PC-9 (cell line): ENCODE measurements at regions not wholly inside any gene's neighbourhood (a gene's known extent, or its start where the extent isn't known, plus 50 kb on each side); places are given as distances from the start of the nearest gene placed in this dataset.
"Not testable (repeated sequence)": the region's sequence is repeated elsewhere in the genome, so short reads cannot be mapped to it uniquely, and the experiment has no call there.

Experiments
- BruUV-seq: library from RNA; stranded (reverse); fragments of 400-500 nt; replicated peaks from 2 replicates; lab custom pipeline; 2021; lab: Mats Ljungman, UMichigan
- CTCF ChIA-PET: fragments of 300-600 bp; sonication (Branson Sonifier 250); formaldehyde crosslinking; loops from one replicate; lab custom pipeline; 2022; ENCODE audit warnings: antibody characterized with exemption; lab: Charles Lee
- POLR2A ChIA-PET: fragments of 300-600 bp; sonication (Branson Sonifier 250); formaldehyde crosslinking; loops from one replicate; lab custom pipeline; 2022; ENCODE audit warnings: antibody characterized with exemption; ENCODE audit not compliant: unreplicated experiment; lab: Charles Lee
- DNase-seq, 2 experiments: peaks; one replicate each; pipeline versions ENCODE4 v3.0.0 to v3.0.0-alpha.2; 2015 to 2022; ENCODE audit warnings: mixed read lengths in 1 of 2
- H2AFZ ChIP-seq: fragments of 200-600 bp; sonication (generic); 2 replicates; pipeline ENCODE4 v1.8.1; 2017; ENCODE audit warnings: antibody characterized with exemption
- H3F3A ChIP-seq: fragments of 200-600 bp; sonication (generic); 2 replicates; pipeline ENCODE4 v1.8.1; 2017; ENCODE audit warnings: antibody characterized with exemption, mild to moderate bottlenecking, low read depth; ENCODE audit not compliant: insufficient read depth
- H3K27ac ChIP-seq: fragments of 200-600 bp; sonication (generic); 2 replicates; pipeline ENCODE4 v1.6.1; 2016; ENCODE audit warnings: mixed run types
- H3K27me3 ChIP-seq: fragments of 200-600 bp; sonication (generic); 2 replicates; pipeline ENCODE4 v1.6.1; 2016; ENCODE audit warnings: low read depth, mixed run types; ENCODE audit not compliant: insufficient read depth
- H3K36me3 ChIP-seq: fragments of 200-600 bp; sonication (generic); 2 replicates; pipeline ENCODE4 v1.6.1; 2016; ENCODE audit warnings: low read depth, mixed run types
- H3K4me1 ChIP-seq: fragments of 200-600 bp; sonication (generic); replicated peaks from 2 replicates; pipeline ENCODE4 v1.6.1; 2016; ENCODE audit warnings: mixed run types; ENCODE audit not compliant: insufficient read depth
- H3K4me2 ChIP-seq: fragments of 200-600 bp; sonication (generic); 2 replicates; pipeline ENCODE4 v1.6.1; 2017; ENCODE audit warnings: mixed run types
- H3K4me3 ChIP-seq: fragments of 200-600 bp; sonication (generic); 2 replicates; pipeline ENCODE4 v1.6.1; 2016; ENCODE audit warnings: mixed run types
- H3K79me2 ChIP-seq: fragments of 200-600 bp; sonication (generic); 2 replicates; pipeline ENCODE4 v1.6.1; 2017; ENCODE audit warnings: low read depth, mixed run types
- H3K9me2 ChIP-seq: fragments of 200-600 bp; sonication (generic); 2 replicates; pipeline ENCODE4 v1.8.1; 2017; ENCODE audit warnings: mild to moderate bottlenecking; ENCODE audit not compliant: insufficient read depth
- H3K9me3 ChIP-seq: fragments of 200-600 bp; sonication (generic); 2 replicates; pipeline ENCODE4 v1.8.1; 2016; ENCODE audit warnings: low read depth; ENCODE audit not compliant: insufficient read depth
- H4K20me1 ChIP-seq: fragments of 200-600 bp; sonication (generic); 2 replicates; pipeline ENCODE4 v1.8.1; 2017; ENCODE audit not compliant: insufficient read depth
- EZH2 ChIP-seq: fragments of 200-600 bp; sonication (generic); IDR thresholded peaks from 2 replicates; pipeline ENCODE4 v1.8.0; 2017; ENCODE audit warnings: antibody characterized with exemption, low read depth
- intact Hi-C: fragments of 100-400 bp; cut with micrococcal nuclease; formaldehyde crosslinking; loops from one replicate; pipeline ENCODE4 v1.10.0; 2022; ENCODE audit not compliant: unreplicated experiment
- TF ChIP-seq, protein P1 (sequence below): fragments of 200-600 bp; sonication (generic); conservative IDR thresholded peaks from 2 replicates; pipeline ENCODE4 v1.6.1; 2017; ENCODE audit warnings: mixed run types, antibody characterized with exemption, mild to moderate bottlenecking, moderate library complexity

DNA sequence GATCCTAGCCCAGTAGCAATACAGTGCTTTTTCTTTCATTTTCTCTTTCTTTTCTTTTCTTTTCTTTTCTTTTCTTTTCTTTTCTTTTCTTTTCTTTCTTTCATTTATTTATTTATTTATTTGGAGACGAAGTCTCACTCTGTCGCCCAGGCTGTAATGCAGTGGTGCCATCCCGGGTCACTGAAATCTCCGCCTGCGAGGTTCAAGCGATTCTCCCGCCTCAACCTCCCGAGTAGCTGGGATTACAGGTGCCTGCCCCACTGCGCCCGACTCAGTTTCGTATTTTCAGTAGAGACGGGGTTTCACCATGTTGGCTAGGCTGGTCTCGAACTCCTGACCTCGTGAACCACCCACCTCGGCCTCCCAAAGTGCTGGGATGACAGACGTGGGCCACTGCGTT, 1948.0 kb upstream of the DEFB115 start:
- POLR2A ChIA-PET, H3K27me3 ChIP-seq, H3K79me2 ChIP-seq, H2AFZ ChIP-seq, H4K20me1 ChIP-seq, H3K4me3 ChIP-seq, intact Hi-C loops, H3K9me3 ChIP-seq, DNase-seq, CTCF ChIA-PET, H3K4me2 ChIP-seq, H3F3A ChIP-seq, H3K9me2 ChIP-seq, BruUV-seq, H3K36me3 ChIP-seq, H3K27ac ChIP-seq, H3K4me1 ChIP-seq: not testable (repeated sequence)

DNA sequence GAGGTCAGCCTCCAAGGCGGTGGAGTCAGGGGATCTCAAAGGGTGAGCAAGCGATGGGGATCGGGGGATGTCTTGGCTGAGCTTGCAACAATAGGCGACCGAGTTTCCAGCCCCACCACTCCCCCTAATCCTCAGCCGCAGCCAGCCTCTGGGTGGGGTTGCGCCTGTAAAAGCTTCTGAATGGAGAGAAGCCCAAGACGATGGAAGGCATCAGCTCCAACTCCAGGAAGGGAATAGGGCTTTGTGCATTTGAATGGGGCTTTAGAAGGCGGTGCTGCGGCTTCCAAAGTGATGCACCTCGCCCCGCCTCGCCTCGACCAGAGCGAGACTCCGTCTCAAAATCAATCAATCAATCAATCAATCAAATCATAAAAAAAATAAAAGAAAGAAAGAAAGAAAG, 1946.4 kb upstream of the DEFB115 start:
- POLR2A ChIA-PET, CTCF ChIA-PET, BruUV-seq: not testable (repeated sequence)

DNA sequence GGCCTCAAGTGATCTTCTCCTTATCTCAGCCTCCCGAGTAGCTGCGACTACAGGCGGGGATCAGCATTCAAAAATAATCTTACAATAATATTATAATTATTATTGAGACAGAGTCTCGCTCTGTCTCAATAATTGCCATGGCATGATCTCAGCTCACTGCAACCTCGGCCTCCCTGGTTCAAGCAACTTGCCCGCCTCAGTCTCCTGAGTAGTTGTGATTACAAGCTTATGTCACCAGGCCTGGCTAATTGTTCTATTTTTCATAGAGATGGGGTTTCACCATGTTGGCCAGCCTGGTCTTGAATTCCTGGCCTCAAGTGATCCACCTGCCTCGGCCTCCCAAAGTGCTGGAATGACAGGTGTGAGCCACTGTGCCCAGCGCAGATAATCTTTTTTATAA, 1944.8 kb upstream of the DEFB115 start:
- BruUV-seq, H3F3A ChIP-seq, DNase-seq, H3K79me2 ChIP-seq, H3K27me3 ChIP-seq, H3K4me1 ChIP-seq, H3K4me2 ChIP-seq, POLR2A ChIA-PET, H3K27ac ChIP-seq, H3K4me3 ChIP-seq, intact Hi-C loops, H3K9me3 ChIP-seq, H3K9me2 ChIP-seq, H3K36me3 ChIP-seq, H2AFZ ChIP-seq, CTCF ChIA-PET, H4K20me1 ChIP-seq: not testable (repeated sequence)

More for the DNA sequence above, 1946.4 kb upstream of the DEFB115 start:
- intact Hi-C loops, H3K9me3 ChIP-seq, DNase-seq, H3K9me2 ChIP-seq, H3K4me2 ChIP-seq, H3K79me2 ChIP-seq, H4K20me1 ChIP-seq, H3K4me1 ChIP-seq, H3K27me3 ChIP-seq, H3F3A ChIP-seq, H2AFZ ChIP-seq, H3K4me3 ChIP-seq, H3K36me3 ChIP-seq, H3K27ac ChIP-seq: not testable (repeated sequence)

DNA sequence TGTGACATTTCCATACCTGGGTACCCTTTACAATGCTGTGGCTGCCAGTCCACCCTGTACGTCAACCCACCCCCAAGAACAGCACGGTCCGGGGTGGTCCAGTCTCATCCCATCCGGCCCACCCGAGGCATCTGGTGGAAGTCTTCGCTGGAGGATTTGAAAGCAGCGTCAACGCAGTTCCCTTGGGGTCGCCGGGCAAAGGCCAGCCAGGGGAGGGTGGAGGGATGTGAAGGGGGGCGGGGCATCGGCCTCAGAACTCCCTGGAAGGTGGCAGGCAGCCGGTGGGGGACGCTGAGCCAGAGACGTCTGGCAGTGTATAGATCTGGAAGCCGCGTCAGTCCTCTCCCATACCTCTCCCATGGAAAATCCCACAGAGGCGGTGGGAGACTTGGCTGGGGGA, 1944.0 kb upstream of the DEFB115 start:
- intact Hi-C loops, result no loop called here
- TF ChIP-seq EZH2, result no peak
- TF ChIP-seq, protein P1, sequence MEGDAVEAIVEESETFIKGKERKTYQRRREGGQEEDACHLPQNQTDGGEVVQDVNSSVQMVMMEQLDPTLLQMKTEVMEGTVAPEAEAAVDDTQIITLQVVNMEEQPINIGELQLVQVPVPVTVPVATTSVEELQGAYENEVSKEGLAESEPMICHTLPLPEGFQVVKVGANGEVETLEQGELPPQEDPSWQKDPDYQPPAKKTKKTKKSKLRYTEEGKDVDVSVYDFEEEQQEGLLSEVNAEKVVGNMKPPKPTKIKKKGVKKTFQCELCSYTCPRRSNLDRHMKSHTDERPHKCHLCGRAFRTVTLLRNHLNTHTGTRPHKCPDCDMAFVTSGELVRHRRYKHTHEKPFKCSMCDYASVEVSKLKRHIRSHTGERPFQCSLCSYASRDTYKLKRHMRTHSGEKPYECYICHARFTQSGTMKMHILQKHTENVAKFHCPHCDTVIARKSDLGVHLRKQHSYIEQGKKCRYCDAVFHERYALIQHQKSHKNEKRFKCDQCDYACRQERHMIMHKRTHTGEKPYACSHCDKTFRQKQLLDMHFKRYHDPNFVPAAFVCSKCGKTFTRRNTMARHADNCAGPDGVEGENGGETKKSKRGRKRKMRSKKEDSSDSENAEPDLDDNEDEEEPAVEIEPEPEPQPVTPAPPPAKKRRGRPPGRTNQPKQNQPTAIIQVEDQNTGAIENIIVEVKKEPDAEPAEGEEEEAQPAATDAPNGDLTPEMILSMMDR, result no peak
- no peaks in the 10 kb centered on the region for H4K20me1 ChIP-seq
- H3K9me3 ChIP-seq, result no peaks in the 10 kb centered on the region
- H3K4me1 ChIP-seq, result no peaks in the 10 kb centered on the region
- H3K4me2 ChIP-seq, result no peak overlapping the region
- H3F3A ChIP-seq, result no peaks in the 10 kb centered on the region
- H3K4me3 ChIP-seq, result no peak overlapping the region
- no peaks in the 10 kb centered on the region for H3K9me2 ChIP-seq
- H3K27ac ChIP-seq, result no peak overlapping the region
- no TSS peak for BruUV-seq
- CTCF ChIA-PET, result no interaction called here
- no peak for DNase-seq
- POLR2A ChIA-PET, result no interaction called here
- H3K27me3 ChIP-seq, result no peaks in the 10 kb centered on the region; the same call in 1 of the 2 replicates
- H3K36me3 ChIP-seq, result no peaks in the 10 kb centered on the region
- no peaks in the 10 kb centered on the region for H3K79me2 ChIP-seq
- H2AFZ ChIP-seq, result no peak overlapping the region

DNA sequence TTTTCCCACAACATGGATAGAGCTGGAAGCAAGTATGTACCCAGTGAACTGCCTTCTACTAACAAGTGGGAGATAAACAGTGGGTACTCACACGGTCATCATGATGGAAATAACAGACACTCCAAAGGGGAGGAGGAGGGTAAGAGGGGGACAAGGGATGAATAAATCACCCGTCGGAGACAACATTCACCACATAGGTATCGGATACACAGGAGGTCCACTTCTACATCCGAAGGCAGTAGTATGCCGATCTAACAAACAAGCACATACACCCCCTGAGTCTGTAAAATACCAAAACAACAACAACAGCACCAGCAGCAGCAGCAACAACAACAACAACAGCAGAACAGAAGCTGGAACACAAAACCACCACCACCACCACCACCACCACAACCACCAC, 1943.2 kb upstream of the DEFB115 start:
- H3K36me3 ChIP-seq, result no peaks in the 10 kb centered on the region
- no peaks in the 10 kb centered on the region for H3F3A ChIP-seq
- H2AFZ ChIP-seq, result no peak overlapping the region
- H3K27ac ChIP-seq, result no peak overlapping the region
- no peaks in the 10 kb centered on the region for H3K9me3 ChIP-seq
- H3K79me2 ChIP-seq, result no peaks in the 10 kb centered on the region
- TF ChIP-seq, protein P1, result no peak
- TF ChIP-seq EZH2, result no peak
- intact Hi-C loops, result no loop called here
- no peaks in the 10 kb centered on the region for H3K4me1 ChIP-seq
- ChIA-PET CTCF (no interaction called here), POLR2A (no interaction called here)
- H3K4me3 ChIP-seq, result no peak overlapping the region
- no TSS peak for BruUV-seq
- no peaks in the 10 kb centered on the region for H3K9me2 ChIP-seq
- DNase-seq, result no peak
- no peaks in the 10 kb centered on the region for H4K20me1 ChIP-seq
- H3K27me3 ChIP-seq, result no peaks in the 10 kb centered on the region; the same call in 1 of the 2 replicates
- no peak overlapping the region for H3K4me2 ChIP-seq
